WERI-Rb-1 (cell line): ENCODE measurements at regions not wholly inside any gene's neighbourhood (a gene's known extent, or its start where the extent isn't known, plus 50 kb on each side); places are given as distances from the start of the nearest gene placed in this dataset.

ENCODE experiments used
- DNase-seq: peaks from one replicate; pipeline ENCODE4 v3.0.0-alpha.2; 2020
- H3K27ac ChIP-seq: fragments of 250-450 bp; sonication (Bioruptor Pico); 2 replicates; pipeline ENCODE4 v1.5.1; 2020; ENCODE audit warnings: mild to moderate bottlenecking, moderate library complexity
- H3K27me3 ChIP-seq: fragments of 250-450 bp; sonication (Bioruptor Pico); 2 replicates; pipeline ENCODE4 v1.5.1; 2021; ENCODE audit warnings: mild to moderate bottlenecking, low read depth, moderate library complexity; ENCODE audit not compliant: insufficient read depth, severe bottlenecking
- H3K36me3 ChIP-seq: fragments of 250-450 bp; sonication (Bioruptor Pico); 2 replicates; pipeline ENCODE4 v1.5.1; 2020; ENCODE audit warnings: mild to moderate bottlenecking, moderate library complexity
- H3K4me3 ChIP-seq: 2 replicates; pipeline ENCODE4 v1.5.1; 2011; ENCODE audit warnings: low read depth, mild to moderate bottlenecking, control low read depth, low read length
- H3K9me3 ChIP-seq: fragments of 250-450 bp; sonication (Bioruptor Pico); 2 replicates; pipeline ENCODE4 v1.5.1; 2021; ENCODE audit warnings: mild to moderate bottlenecking, moderate library complexity; ENCODE audit not compliant: severe bottlenecking
- TF ChIP-seq, protein P1 (sequence below): IDR thresholded peaks from 2 replicates; pipeline ENCODE4 v1.5.1; 2011; ENCODE audit warnings: low read depth, mild to moderate bottlenecking, control low read depth, inconsistent platforms, low read length

DNA sequence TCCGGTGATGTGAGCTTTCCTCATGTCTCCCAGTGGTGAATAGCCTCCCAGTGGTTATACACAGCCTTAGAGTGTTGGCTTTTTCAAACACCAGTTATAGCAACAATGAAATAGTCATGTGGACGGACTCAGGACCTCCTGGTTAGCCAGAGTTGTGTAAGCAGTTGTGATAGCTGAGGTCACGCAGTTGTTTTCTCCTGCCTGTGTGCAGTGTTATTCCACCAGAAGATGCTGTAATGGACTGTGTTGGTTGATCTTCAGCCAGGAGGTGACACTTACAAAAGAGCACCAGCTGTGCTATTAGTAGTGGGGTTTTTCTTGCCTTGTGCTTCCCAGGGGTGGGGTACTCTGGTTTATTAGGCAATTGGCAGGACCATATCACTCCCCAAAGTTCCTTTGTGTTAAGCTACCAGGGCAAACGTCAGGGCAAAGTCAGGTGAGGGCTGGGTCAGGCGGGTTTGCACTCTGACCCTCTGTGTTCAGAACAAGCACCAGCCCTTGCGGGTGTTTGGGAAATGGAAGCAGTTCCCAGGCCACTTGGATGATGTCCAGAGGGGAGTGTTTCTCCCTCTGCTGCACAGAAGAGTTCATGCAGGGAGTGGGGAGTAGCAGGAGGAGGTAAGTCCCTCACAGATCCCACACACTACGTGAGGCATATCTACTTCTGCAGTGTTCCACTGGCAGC, 252.6 kb downstream of the TMEM47 start:
- H3K27me3 ChIP-seq, result no peaks in the 10 kb centered on the region
- TF ChIP-seq, protein P1, sequence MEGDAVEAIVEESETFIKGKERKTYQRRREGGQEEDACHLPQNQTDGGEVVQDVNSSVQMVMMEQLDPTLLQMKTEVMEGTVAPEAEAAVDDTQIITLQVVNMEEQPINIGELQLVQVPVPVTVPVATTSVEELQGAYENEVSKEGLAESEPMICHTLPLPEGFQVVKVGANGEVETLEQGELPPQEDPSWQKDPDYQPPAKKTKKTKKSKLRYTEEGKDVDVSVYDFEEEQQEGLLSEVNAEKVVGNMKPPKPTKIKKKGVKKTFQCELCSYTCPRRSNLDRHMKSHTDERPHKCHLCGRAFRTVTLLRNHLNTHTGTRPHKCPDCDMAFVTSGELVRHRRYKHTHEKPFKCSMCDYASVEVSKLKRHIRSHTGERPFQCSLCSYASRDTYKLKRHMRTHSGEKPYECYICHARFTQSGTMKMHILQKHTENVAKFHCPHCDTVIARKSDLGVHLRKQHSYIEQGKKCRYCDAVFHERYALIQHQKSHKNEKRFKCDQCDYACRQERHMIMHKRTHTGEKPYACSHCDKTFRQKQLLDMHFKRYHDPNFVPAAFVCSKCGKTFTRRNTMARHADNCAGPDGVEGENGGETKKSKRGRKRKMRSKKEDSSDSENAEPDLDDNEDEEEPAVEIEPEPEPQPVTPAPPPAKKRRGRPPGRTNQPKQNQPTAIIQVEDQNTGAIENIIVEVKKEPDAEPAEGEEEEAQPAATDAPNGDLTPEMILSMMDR, result no peak
- no peaks in the 10 kb centered on the region for H3K9me3 ChIP-seq
- DNase-seq, result no peak
- H3K4me3 ChIP-seq, result no peak overlapping the region
- no peaks in the 10 kb centered on the region for H3K36me3 ChIP-seq
- H3K27ac ChIP-seq, result no peak overlapping the region

DNA sequence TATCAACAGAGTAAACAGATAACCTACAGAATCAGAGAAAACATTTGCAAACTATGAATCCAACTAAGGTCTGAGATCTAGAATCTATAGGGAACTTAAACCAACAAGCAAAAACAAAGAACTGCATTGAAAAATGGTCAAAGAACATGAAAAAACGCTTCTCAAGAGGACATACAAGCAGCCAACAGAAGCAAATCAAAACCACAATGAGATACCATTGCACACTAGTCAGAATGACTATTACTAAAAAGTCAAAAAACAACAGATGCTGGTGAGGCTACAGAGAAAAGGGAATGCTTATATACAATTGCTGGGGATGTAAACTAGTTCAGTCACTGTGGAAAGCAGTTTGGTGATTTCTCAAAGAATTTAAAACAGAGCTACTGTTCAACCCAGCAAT, 255.7 kb downstream of the TMEM47 start:
- TF ChIP-seq, protein P1, result no peak

DNA sequence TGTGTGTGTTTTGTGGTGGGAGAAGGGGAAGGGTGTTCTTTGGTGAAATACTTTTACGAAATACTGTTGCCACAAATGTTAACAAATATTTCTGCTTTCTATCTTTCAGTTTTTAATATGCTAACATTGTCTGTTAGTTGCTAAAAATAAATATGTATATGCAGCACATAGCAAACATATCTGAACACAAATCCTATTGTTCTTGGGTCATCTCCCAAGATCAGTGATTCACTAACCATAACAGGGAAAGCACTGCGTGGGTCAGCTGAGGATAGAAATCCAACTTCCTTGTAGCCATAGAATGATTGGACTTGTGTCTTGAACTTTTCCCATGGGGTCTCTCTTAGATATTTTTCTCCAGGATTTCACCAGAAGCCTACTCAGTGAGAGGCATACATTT, 250.3 kb upstream of the FAM47A start:
- no peak overlapping the region for H3K4me3 ChIP-seq
- no peak overlapping the region for H3K27ac ChIP-seq
- H3K27me3 ChIP-seq, result peaks cover 4% of the 10 kb centered on the region
- TF ChIP-seq, protein P1, result no peak
- no peaks in the 10 kb centered on the region for H3K9me3 ChIP-seq
- no peaks in the 10 kb centered on the region for H3K36me3 ChIP-seq
- no peak for DNase-seq

More for the DNA sequence above, 255.7 kb downstream of the TMEM47 start:
- DNase-seq, result no peak
- Histone ChIP-seq H3K4me3 (no peak overlapping the region), H3K27me3 (no peaks in the 10 kb centered on the region), H3K27ac (no peak overlapping the region), H3K9me3 (no peaks in the 10 kb centered on the region), H3K36me3 (no peaks in the 10 kb centered on the region)

DNA sequence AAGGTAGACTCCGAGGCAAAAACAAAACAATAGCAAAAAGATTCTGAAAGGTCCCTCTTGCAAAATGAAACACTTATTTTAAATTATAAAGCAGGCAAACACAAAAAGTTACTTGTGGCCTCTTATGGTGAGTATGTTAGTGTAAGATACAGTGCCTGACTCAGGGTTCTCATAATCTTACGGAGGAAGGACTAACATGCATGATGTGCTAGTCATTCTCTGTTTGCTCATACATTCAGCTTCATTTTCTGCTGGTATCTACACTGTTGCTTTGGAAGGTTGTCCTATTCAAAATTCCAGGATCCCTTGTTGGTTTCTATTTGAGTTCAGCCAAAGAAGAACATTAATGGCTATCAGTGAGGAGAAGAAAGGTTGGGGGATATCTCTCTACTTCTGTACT, 249.1 kb upstream of the FAM47A start:
- Histone ChIP-seq H3K27me3 (no peaks in the 10 kb centered on the region), H3K36me3 (no peaks in the 10 kb centered on the region), H3K9me3 (no peaks in the 10 kb centered on the region), H3K27ac (no peak overlapping the region), H3K4me3 (no peak overlapping the region)
- no peak for DNase-seq
- TF ChIP-seq, protein P1, result no peak

DNA sequence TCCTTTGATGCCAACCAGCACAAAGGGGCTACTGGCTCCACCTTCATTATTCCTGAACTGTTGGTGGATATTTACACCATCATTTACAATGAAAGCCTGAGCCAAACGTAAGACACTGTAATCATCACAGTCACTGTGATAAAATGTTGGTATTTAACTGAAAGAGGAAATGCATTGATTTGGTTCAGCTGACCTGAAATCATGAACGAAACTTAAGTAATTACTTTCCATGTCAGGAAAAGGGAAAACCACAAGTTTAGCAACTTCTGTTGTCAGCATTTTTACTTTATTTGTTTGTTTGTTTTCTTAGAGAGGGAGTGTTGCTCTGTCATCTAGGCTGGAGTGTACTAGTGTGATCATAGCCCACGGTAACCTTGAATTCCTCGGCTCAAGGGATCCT, 247.8 kb upstream of the FAM47A start:
- Histone ChIP-seq H3K36me3 (no peaks in the 10 kb centered on the region), H3K27me3 (no peaks in the 10 kb centered on the region), H3K27ac (no peak overlapping the region), H3K4me3 (no peak overlapping the region), H3K9me3 (no peaks in the 10 kb centered on the region)
- DNase-seq, result no peak
- TF ChIP-seq, protein P1, result no peak

DNA sequence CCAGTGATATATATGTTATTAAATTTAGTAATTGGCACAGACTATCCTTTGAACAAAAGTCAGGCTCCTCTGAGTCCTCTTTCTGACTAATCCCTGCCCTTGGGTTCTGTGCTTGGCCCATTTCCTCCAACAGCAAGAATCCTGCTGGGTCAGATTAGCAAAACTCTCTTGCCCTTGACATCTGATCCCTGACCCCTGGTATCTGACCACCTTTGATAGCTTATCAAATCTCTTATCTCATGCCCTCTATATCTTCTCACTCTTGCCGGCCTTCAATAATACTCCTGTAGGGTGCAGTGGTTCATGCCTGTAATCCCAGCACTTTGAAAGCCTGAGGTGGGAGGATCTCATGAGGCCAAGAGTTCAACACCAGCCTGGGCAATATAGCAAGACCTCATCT, 245.5 kb upstream of the FAM47A start:
- Histone ChIP-seq H3K27me3 (no peaks in the 10 kb centered on the region), H3K36me3 (no peaks in the 10 kb centered on the region), H3K4me3 (no peak overlapping the region), H3K27ac (no peak overlapping the region), H3K9me3 (no peaks in the 10 kb centered on the region)
- TF ChIP-seq, protein P1, result no peak
- no peak for DNase-seq
